A549 (cell line): ENCODE measurements at regions not wholly inside any gene's neighbourhood (a gene's known extent, or its start where the extent isn't known, plus 50 kb on each side); places are given as distances from the start of the nearest gene placed in this dataset.
A peak's percentile ranks its signal among the peaks of the same experiment; 100 is the strongest.

Source experiments
- ATAC-seq, 2 experiments: fragments of 200-7000 bp in 1 of 2; fragments of >200 bp in 1 of 2; cut with Nextera tagmentation in 1 of 2; cut with Tn5 transposase in 1 of 2; 3 replicates each; pipeline versions ENCODE4 v1.8.0 to v1.9.1; 2018 to 2020; ENCODE audit warnings: mild to moderate bottlenecking in 1 of 2, moderate library complexity in 1 of 2
- CTCF ChIA-PET: fragments of 300-600 bp; sonication (Branson Sonifier 250); formaldehyde crosslinking; extraction: SDS; loops from one replicate; lab custom pipeline; 2021; ENCODE audit warnings: antibody characterized with exemption, inconsistent platforms; lab: Yijun Ruan, JAX
- POLR2A ChIA-PET: fragments of 350-600 bp; formaldehyde crosslinking; extraction: SDS; loops from one replicate; lab custom pipeline; 2021; ENCODE audit warnings: antibody characterized with exemption, inconsistent platforms; lab: Yijun Ruan, JAX
- DNase-seq, 2 experiments: peaks; one replicate each; pipeline versions ENCODE4 v3.0.0 to v3.0.0-alpha.2; 2011 to 2016; ENCODE audit warnings: low read depth in 1 of 2, low spot score in 1 of 2
- FAIRE-seq: peaks from 2 replicates; lab custom pipeline; 2011; peaks lifted over from hg19 to GRCh38; lab: Jason Lieb, UNC
- H3K27ac ChIP-seq, 2 experiments: fragments of >200 bp; sonication (Bioruptor Twin); formaldehyde crosslinking; 3 replicates each; pipeline ENCODE4 v1.5.1; 2016 to 2017
- H3K4me1 ChIP-seq: fragments of >200 bp; sonication (Bioruptor Twin); formaldehyde crosslinking; 3 replicates; pipeline ENCODE4 v1.6.1; 2016
- H3K4me2 ChIP-seq: fragments of >200 bp; sonication (Bioruptor Twin); formaldehyde crosslinking; 3 replicates; pipeline ENCODE4 v1.6.1; 2016
- H3K4me3 ChIP-seq: fragments of >200 bp; sonication (Bioruptor Twin); formaldehyde crosslinking; 3 replicates; pipeline ENCODE4 v1.5.1; 2016
- H3K9me3 ChIP-seq: fragments of >200 bp; sonication (Bioruptor Twin); formaldehyde crosslinking; 3 replicates; pipeline ENCODE4 v1.6.1; 2016
- EHF ChIP-seq: fragments of 250-450 bp; sonication (Bioruptor Pico); IDR thresholded peaks from 2 replicates; pipeline ENCODE4 v1.5.0; 2020; ENCODE audit warnings: mild to moderate bottlenecking
- EHMT2 ChIP-seq: fragments of 200-600 bp; sonication (generic); IDR thresholded peaks from 2 replicates; pipeline ENCODE4 v1.6.1; 2016; ENCODE audit warnings: antibody characterized with exemption, low read depth, mild to moderate bottlenecking, moderate library complexity
- ESRRA ChIP-seq: fragments of 150-350 bp; IDR thresholded peaks from 2 replicates; pipeline ENCODE4 v1.6.1; 2014; ENCODE audit warnings: mild to moderate bottlenecking, low read length, borderline replicate concordance
- FOXS1 ChIP-seq: fragments of 250-450 bp; sonication (Bioruptor Pico); IDR thresholded peaks from 2 replicates; pipeline ENCODE4 v1.5.0; 2020; ENCODE audit warnings: mild to moderate bottlenecking, moderate library complexity
- GATA3 ChIP-seq: IDR thresholded peaks from 2 replicates; pipeline ENCODE4 v1.6.1; 2012; ENCODE audit warnings: borderline replicate concordance
- HDAC2 ChIP-seq: fragments of 200-600 bp; sonication (generic); IDR thresholded peaks from 2 replicates; pipeline ENCODE4 v1.6.1; 2016
- HOXB13 ChIP-seq: fragments of 250-450 bp; sonication (Bioruptor Pico); IDR thresholded peaks from 2 replicates; pipeline ENCODE4 v1.5.0; 2020; ENCODE audit warnings: low read depth, mild to moderate bottlenecking, moderate library complexity
- MAFK ChIP-seq: fragments of 450-650 bp; IDR thresholded peaks from 2 replicates; pipeline ENCODE4 v1.6.1; 2014; ENCODE audit not compliant: partially characterized antibody
- NPAS2 ChIP-seq: fragments of 250-450 bp; sonication (Bioruptor Pico); IDR thresholded peaks from 2 replicates; pipeline ENCODE4 v1.8.0; 2022; ENCODE audit warnings: mild to moderate bottlenecking, moderate library complexity, borderline replicate concordance
- NR3C1 ChIP-seq: fragments of >200 bp; sonication (Bioruptor Twin); formaldehyde crosslinking; IDR thresholded peaks from 3 replicates; pipeline ENCODE4 v1.6.1; 2017
- RNF2 ChIP-seq: fragments of 200-600 bp; sonication (generic); IDR thresholded peaks from 2 replicates; pipeline ENCODE4 v1.6.1; 2016; ENCODE audit warnings: low read depth, mild to moderate bottlenecking, antibody characterized with exemption, moderate library complexity, borderline replicate concordance
- ZC3H11A ChIP-seq: fragments of 450-650 bp; IDR thresholded peaks from 2 replicates; pipeline ENCODE4 v1.6.1; 2014; ENCODE audit warnings: antibody characterized with exemption, mild to moderate bottlenecking
- WGBS: methylation state at CpG from one replicate; pipeline ENCODE4 v1.1.6; 2017; ENCODE audit errors: missing lambda C conversion rate; 5-methylcytosine and 5-hydroxymethylcytosine counted together
- TF ChIP-seq, protein P1 (sequence below): fragments of >200 bp; sonication (Bioruptor Twin); formaldehyde crosslinking; IDR thresholded peaks from 3 replicates; pipeline ENCODE4 v1.6.1; 2016
- TF ChIP-seq, protein P2 (sequence below): IDR thresholded peaks from 2 replicates; pipeline ENCODE4 v1.6.1; 2012; ENCODE audit warnings: low read depth, borderline replicate concordance
- TF ChIP-seq, protein P3 (sequence below): fragments of 250-450 bp; sonication (Bioruptor Pico); IDR thresholded peaks from 2 replicates; pipeline ENCODE4 v1.5.0; 2021; ENCODE audit warnings: mild to moderate bottlenecking, moderate library complexity, borderline replicate concordance
- TF ChIP-seq, protein P4 (sequence below): fragments of 200-600 bp; sonication (generic); IDR thresholded peaks from 2 replicates; pipeline ENCODE4 v1.6.1; 2016; ENCODE audit warnings: antibody characterized with exemption, mild to moderate bottlenecking, moderate library complexity
- TF ChIP-seq, protein P5 (sequence below): fragments of 150-350 bp; IDR thresholded peaks from 2 replicates; pipeline ENCODE4 v1.6.1; 2014; ENCODE audit warnings: low read depth, mild to moderate bottlenecking, low read length
- TF ChIP-seq, protein P6 (sequence below): fragments of >200 bp; sonication (Bioruptor Twin); formaldehyde crosslinking; IDR thresholded peaks from 2 replicates; pipeline ENCODE4 v1.6.1; 2016
- TF ChIP-seq, protein P7 (sequence below): IDR thresholded peaks from 2 replicates; pipeline ENCODE4 v1.6.1; 2012

DNA sequence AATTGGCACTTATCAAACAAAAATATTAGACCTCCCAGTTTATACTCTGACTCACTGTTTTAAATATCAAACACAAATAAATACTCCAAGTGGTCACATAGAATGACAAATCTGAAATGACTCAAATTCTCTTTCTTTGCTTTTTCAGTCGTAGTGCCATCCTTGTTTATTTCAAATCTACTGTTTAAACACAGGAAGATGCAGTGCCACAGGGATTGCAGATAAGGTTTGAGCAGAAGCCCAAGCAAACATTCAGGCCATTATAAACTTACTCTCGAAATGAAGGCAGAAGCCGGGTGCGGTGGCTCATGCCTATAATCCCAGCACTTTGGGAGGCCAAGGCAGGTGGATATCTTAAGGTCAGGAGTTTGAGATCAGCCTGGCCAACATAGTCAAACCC lies 255.4 kb upstream of the PLXNA2 start:
- ChIA-PET CTCF (no interaction called here), POLR2A (no interaction called here)
- no peak overlapping the region for H3K27ac ChIP-seq
- 0% methylated on average over 4 of the region's 4 CpGs for WGBS
- no peak overlapping the region for H3K4me2 ChIP-seq
- no peaks in the 10 kb centered on the region for H3K4me1 ChIP-seq
- no peaks in the 10 kb centered on the region for H3K9me3 ChIP-seq
- no peak overlapping the region for H3K4me3 ChIP-seq
- FAIRE-seq (no peak), DNase-seq (peak in 1 of 2 experiments; percentile 9), ATAC-seq (no peak)
- TF ChIP-seq HDAC2 (no peak), ESRRA (no peak), NR3C1 (no peak), RNF2 (no peak), ZC3H11A (no peak), GATA3 (no peak; the same call in 1 of the 2 replicates), FOXS1 (no peak), EHMT2 (no peak), HOXB13 (CRISPR knock-in tag) (no peak), EHF (CRISPR knock-in tag) (no peak), MAFK (no peak), NPAS2 (CRISPR knock-in tag) (no peak)
- TF ChIP-seq, protein P1, sequence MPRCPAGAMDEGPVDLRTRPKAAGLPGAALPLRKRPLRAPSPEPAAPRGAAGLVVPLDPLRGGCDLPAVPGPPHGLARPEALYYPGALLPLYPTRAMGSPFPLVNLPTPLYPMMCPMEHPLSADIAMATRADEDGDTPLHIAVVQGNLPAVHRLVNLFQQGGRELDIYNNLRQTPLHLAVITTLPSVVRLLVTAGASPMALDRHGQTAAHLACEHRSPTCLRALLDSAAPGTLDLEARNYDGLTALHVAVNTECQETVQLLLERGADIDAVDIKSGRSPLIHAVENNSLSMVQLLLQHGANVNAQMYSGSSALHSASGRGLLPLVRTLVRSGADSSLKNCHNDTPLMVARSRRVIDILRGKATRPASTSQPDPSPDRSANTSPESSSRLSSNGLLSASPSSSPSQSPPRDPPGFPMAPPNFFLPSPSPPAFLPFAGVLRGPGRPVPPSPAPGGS, result no peak
- TF ChIP-seq, protein P2, sequence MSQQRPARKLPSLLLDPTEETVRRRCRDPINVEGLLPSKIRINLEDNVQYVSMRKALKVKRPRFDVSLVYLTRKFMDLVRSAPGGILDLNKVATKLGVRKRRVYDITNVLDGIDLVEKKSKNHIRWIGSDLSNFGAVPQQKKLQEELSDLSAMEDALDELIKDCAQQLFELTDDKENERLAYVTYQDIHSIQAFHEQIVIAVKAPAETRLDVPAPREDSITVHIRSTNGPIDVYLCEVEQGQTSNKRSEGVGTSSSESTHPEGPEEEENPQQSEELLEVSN, result no peak
- TF ChIP-seq, protein P3, sequence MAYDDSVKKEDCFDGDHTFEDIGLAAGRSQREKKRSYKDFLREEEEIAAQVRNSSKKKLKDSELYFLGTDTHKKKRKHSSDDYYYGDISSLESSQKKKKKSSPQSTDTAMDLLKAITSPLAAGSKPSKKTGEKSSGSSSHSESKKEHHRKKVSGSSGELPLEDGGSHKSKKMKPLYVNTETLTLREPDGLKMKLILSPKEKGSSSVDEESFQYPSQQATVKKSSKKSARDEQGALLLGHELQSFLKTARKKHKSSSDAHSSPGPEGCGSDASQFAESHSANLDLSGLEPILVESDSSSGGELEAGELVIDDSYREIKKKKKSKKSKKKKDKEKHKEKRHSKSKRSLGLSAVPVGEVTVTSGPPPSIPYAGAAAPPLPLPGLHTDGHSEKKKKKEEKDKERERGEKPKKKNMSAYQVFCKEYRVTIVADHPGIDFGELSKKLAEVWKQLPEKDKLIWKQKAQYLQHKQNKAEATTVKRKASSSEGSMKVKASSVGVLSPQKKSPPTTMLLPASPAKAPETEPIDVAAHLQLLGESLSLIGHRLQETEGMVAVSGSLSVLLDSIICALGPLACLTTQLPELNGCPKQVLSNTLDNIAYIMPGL (CRISPR knock-in tag), result no peak
- TF ChIP-seq, protein P4, sequence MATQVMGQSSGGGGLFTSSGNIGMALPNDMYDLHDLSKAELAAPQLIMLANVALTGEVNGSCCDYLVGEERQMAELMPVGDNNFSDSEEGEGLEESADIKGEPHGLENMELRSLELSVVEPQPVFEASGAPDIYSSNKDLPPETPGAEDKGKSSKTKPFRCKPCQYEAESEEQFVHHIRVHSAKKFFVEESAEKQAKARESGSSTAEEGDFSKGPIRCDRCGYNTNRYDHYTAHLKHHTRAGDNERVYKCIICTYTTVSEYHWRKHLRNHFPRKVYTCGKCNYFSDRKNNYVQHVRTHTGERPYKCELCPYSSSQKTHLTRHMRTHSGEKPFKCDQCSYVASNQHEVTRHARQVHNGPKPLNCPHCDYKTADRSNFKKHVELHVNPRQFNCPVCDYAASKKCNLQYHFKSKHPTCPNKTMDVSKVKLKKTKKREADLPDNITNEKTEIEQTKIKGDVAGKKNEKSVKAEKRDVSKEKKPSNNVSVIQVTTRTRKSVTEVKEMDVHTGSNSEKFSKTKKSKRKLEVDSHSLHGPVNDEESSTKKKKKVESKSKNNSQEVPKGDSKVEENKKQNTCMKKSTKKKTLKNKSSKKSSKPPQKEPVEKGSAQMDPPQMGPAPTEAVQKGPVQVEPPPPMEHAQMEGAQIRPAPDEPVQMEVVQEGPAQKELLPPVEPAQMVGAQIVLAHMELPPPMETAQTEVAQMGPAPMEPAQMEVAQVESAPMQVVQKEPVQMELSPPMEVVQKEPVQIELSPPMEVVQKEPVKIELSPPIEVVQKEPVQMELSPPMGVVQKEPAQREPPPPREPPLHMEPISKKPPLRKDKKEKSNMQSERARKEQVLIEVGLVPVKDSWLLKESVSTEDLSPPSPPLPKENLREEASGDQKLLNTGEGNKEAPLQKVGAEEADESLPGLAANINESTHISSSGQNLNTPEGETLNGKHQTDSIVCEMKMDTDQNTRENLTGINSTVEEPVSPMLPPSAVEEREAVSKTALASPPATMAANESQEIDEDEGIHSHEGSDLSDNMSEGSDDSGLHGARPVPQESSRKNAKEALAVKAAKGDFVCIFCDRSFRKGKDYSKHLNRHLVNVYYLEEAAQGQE, result no peak
- TF ChIP-seq, protein P5, sequence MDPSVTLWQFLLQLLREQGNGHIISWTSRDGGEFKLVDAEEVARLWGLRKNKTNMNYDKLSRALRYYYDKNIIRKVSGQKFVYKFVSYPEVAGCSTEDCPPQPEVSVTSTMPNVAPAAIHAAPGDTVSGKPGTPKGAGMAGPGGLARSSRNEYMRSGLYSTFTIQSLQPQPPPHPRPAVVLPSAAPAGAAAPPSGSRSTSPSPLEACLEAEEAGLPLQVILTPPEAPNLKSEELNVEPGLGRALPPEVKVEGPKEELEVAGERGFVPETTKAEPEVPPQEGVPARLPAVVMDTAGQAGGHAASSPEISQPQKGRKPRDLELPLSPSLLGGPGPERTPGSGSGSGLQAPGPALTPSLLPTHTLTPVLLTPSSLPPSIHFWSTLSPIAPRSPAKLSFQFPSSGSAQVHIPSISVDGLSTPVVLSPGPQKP, result no peak
- TF ChIP-seq, protein P6, sequence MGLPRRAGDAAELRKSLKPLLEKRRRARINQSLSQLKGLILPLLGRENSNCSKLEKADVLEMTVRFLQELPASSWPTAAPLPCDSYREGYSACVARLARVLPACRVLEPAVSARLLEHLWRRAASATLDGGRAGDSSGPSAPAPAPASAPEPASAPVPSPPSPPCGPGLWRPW, result no peak
- TF ChIP-seq, protein P7, sequence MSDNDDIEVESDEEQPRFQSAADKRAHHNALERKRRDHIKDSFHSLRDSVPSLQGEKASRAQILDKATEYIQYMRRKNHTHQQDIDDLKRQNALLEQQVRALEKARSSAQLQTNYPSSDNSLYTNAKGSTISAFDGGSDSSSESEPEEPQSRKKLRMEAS, result no peak
